Loucy (cell line): ENCODE measurements at regions not wholly inside any gene's neighbourhood (a gene's known extent, or its start where the extent isn't known, plus 50 kb on each side); places are given as distances from the start of the nearest gene placed in this dataset.

ENCODE experiments used
- H2AFZ ChIP-seq: fragments of 200-600 bp; sonication (generic); 2 replicates; pipeline ENCODE4 v1.6.0; 2016; ENCODE audit warnings: antibody characterized with exemption, mild to moderate bottlenecking, low read length, moderate library complexity
- H3F3A ChIP-seq: fragments of 200-600 bp; 2 replicates; pipeline ENCODE4 v1.6.0; 2016; ENCODE audit warnings: antibody characterized with exemption, low read depth, mild to moderate bottlenecking
- H3K27me3 ChIP-seq: fragments of 200-600 bp; sonication (generic); 2 replicates; pipeline ENCODE4 v1.6.1; 2014; ENCODE audit warnings: low read length, mild to moderate bottlenecking; ENCODE audit not compliant: insufficient read depth, poor library complexity, severe bottlenecking
- H3K36me3 ChIP-seq: fragments of 200-600 bp; sonication (generic); 2 replicates; pipeline ENCODE4 v1.6.1; 2016; ENCODE audit warnings: low read length; ENCODE audit not compliant: insufficient read depth
- H3K4me1 ChIP-seq: fragments of 200-600 bp; sonication (generic); 2 replicates; pipeline ENCODE4 v1.5.1; 2014; ENCODE audit warnings: low read length, mild to moderate bottlenecking; ENCODE audit not compliant: insufficient read depth, poor library complexity, severe bottlenecking
- H3K4me2 ChIP-seq: fragments of 200-600 bp; sonication (generic); 2 replicates; pipeline ENCODE4 v1.6.0; 2014; ENCODE audit warnings: antibody characterized with exemption, low read length, low read depth, mild to moderate bottlenecking; ENCODE audit not compliant: poor library complexity, severe bottlenecking
- H3K4me3 ChIP-seq: fragments of 200-600 bp; sonication (generic); 2 replicates; pipeline ENCODE4 v1.5.1; 2014; ENCODE audit warnings: low read length, mild to moderate bottlenecking, mixed read lengths; ENCODE audit not compliant: poor library complexity, severe bottlenecking
- H3K79me2 ChIP-seq: fragments of 200-600 bp; sonication (generic); 2 replicates; pipeline ENCODE4 v1.6.1; 2014; ENCODE audit warnings: low read length; ENCODE audit not compliant: insufficient read depth
- H3K9ac ChIP-seq: fragments of 200-600 bp; sonication (generic); 2 replicates; pipeline ENCODE4 v1.6.0; 2014; ENCODE audit warnings: mild to moderate bottlenecking, low read depth, low read length, moderate library complexity; ENCODE audit not compliant: poor library complexity, severe bottlenecking
- H3K9me2 ChIP-seq: fragments of 200-600 bp; sonication (generic); replicated peaks from 2 replicates; pipeline ENCODE4 v1.6.1; 2016; ENCODE audit warnings: low read depth, low read length, mixed read lengths
- H3K9me3 ChIP-seq: fragments of 200-600 bp; sonication (generic); 2 replicates; pipeline ENCODE4 v1.6.1; 2014; ENCODE audit warnings: mild to moderate bottlenecking, antibody characterized with exemption, low read length, low read depth; ENCODE audit not compliant: insufficient read depth
- H4K20me1 ChIP-seq: fragments of 200-600 bp; sonication (generic); 2 replicates; pipeline ENCODE4 v1.6.0; 2014; ENCODE audit warnings: antibody characterized with exemption, low read length, mild to moderate bottlenecking; ENCODE audit not compliant: insufficient read depth, poor library complexity, severe bottlenecking
- EZH2phosphoT487 ChIP-seq: fragments of 200-600 bp; IDR thresholded peaks from 2 replicates; pipeline ENCODE4 v1.6.1; 2018; ENCODE audit warnings: antibody characterized with exemption, mild to moderate bottlenecking, moderate library complexity, borderline replicate concordance
- TF ChIP-seq, protein P1 (sequence below): fragments of 200-600 bp; sonication (generic); conservative IDR thresholded peaks from 2 replicates; pipeline ENCODE4 v1.5.1; 2014; ENCODE audit warnings: mild to moderate bottlenecking, antibody characterized with exemption, low read length

DNA sequence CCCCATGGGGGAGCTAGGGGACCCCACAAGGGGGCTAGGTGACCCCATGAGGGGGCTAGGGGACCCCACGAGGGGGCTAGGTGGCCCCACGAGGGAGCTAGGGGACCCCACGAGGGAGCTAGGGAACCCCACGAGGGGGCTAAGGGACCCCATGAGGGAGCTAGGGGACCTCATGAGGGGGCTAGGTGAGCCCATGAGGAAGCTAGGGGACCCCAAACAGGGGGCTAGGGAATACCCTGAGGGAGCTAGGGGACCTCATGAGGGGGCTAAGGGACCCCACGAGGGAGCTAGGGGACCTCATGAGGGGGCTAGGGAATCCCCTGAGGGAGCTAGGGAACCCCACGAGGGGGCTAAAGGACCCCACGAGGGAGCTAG, 50.5 kb upstream of the DMRTB1 start:
- Histone ChIP-seq H3K4me3 (no peak overlapping the region), H3K79me2 (no peaks in the 10 kb centered on the region), H3K9me2 (no peaks in the 10 kb centered on the region), H2AFZ (no peak overlapping the region), H3K9ac (no peak overlapping the region), H3F3A (no peaks in the 10 kb centered on the region; the same call in 1 of the 2 replicates), H3K36me3 (no peaks in the 10 kb centered on the region), H4K20me1 (no peaks in the 10 kb centered on the region), H3K4me1 (peaks cover 29% of the 10 kb centered on the region), H3K4me2 (no peak overlapping the region), H3K27me3 (no peaks in the 10 kb centered on the region), H3K9me3 (no peaks in the 10 kb centered on the region)
- no peak for TF ChIP-seq EZH2phosphoT487
- TF ChIP-seq, protein P1, sequence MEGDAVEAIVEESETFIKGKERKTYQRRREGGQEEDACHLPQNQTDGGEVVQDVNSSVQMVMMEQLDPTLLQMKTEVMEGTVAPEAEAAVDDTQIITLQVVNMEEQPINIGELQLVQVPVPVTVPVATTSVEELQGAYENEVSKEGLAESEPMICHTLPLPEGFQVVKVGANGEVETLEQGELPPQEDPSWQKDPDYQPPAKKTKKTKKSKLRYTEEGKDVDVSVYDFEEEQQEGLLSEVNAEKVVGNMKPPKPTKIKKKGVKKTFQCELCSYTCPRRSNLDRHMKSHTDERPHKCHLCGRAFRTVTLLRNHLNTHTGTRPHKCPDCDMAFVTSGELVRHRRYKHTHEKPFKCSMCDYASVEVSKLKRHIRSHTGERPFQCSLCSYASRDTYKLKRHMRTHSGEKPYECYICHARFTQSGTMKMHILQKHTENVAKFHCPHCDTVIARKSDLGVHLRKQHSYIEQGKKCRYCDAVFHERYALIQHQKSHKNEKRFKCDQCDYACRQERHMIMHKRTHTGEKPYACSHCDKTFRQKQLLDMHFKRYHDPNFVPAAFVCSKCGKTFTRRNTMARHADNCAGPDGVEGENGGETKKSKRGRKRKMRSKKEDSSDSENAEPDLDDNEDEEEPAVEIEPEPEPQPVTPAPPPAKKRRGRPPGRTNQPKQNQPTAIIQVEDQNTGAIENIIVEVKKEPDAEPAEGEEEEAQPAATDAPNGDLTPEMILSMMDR = no peak

DNA sequence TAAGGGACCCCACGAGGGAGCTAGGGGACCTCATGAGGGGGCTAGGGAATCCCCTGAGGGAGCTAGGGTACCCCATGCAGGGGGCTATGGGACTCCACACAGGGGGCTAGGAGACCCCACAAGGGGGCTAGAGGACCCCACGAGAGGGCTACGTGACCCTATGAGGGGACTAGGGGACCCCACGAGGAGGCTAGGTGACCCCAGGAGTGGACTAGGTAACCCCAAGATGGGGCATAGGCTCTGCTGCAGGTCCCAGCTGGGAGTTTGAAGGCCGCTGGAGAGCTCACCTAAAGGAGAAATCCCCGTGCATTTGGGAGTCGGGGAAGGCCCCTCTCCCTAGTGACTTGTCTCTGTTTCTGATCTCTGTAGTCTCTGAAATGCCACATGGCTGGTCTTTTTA, 50.0 kb upstream of the DMRTB1 start:
- TF ChIP-seq, protein P1 = no peak
- TF ChIP-seq EZH2phosphoT487 = no peak
- Histone ChIP-seq H3K9ac (no peak overlapping the region), H3K4me2 (no peak overlapping the region), H3F3A (peaks cover 3% of the 10 kb centered on the region; the same call in 1 of the 2 replicates), H2AFZ (no peak overlapping the region), H3K4me3 (no peak overlapping the region), H3K79me2 (no peaks in the 10 kb centered on the region), H4K20me1 (no peaks in the 10 kb centered on the region), H3K36me3 (no peaks in the 10 kb centered on the region), H3K9me2 (no peaks in the 10 kb centered on the region), H3K9me3 (no peaks in the 10 kb centered on the region), H3K27me3 (no peaks in the 10 kb centered on the region), H3K4me1 (peaks cover 34% of the 10 kb centered on the region)
